Thyroid gland (tissue), 4 donors: ENCODE measurements at regions not wholly inside any gene's neighbourhood (a gene's known extent, or its start where the extent isn't known, plus 50 kb on each side); places are given as distances from the start of the nearest gene placed in this dataset.
"Not testable (repeated sequence)": the region's sequence is repeated elsewhere in the genome, so short reads cannot be mapped to it uniquely, and the experiment has no call there.

Experiments used
- DNase-seq, 2 donors: peaks; one replicate each; pipeline ENCODE4 v3.0.0-alpha.2; 2019
- H3K27ac ChIP-seq, 3 donors: fragments of 200-600 bp; sonication (generic); 1 replicate in 2 of 3; 2 replicates in 1 of 3; pipeline ENCODE4 v1.5.1; 2016 to 2019; ENCODE audit warnings: mild to moderate bottlenecking in 1 of 3, moderate library complexity in 1 of 3
- H3K27me3 ChIP-seq: fragments of 200-600 bp; sonication (generic); one replicate; pipeline ENCODE4 v1.5.1; 2019
- H3K36me3 ChIP-seq, 2 donors: fragments of 200-600 bp; sonication (generic); one replicate each; pipeline ENCODE4 v1.5.1; 2016 to 2019
- H3K4me1 ChIP-seq, 2 donors: fragments of 200-600 bp; sonication (generic); one replicate each; pipeline ENCODE4 v1.5.1; 2017 to 2019
- H3K4me3 ChIP-seq, 3 donors: fragments of 200-600 bp; sonication (generic); replicated peaks in 1 of 3; 1 replicate in 2 of 3; 2 replicates in 1 of 3; pipeline ENCODE4 v1.5.1; 2016; ENCODE audit warnings: mild to moderate bottlenecking in 1 of 3
- H3K9me3 ChIP-seq: fragments of 200-600 bp; sonication (generic); one replicate; pipeline ENCODE4 v1.5.1; 2017
- POLR2A ChIP-seq, 2 donors: fragments of 450-650 bp; IDR thresholded peaks; one replicate each; pipeline ENCODE4 v1.6.1; 2017; ENCODE audit warnings: antibody characterized with exemption in 2 of 2, mild to moderate bottlenecking in 2 of 2, moderate library complexity in 1 of 2
- WGBS, 2 donors: methylation state at CpG; one replicate each; pipeline ENCODE4 v1.1.5; 2017; 5-methylcytosine and 5-hydroxymethylcytosine counted together
- intact Hi-C: fragments of 100-400 bp; cut with DNase I; formaldehyde crosslinking; loops from one replicate; pipeline ENCODE4 v1.15.1; 2023
- TF ChIP-seq, protein P1 (sequence below), 6 experiments: fragments of 200-600 bp in 3 of 6; fragments of 450-650 bp in 3 of 6; sonication (generic) in 3 of 6; IDR thresholded peaks; one replicate each; pipeline ENCODE4 v1.5.1; 2016 to 2019; ENCODE audit warnings: antibody characterized with exemption in 6 of 6, mild to moderate bottlenecking in 2 of 6, inconsistent platforms in 1 of 6, moderate library complexity in 1 of 6

DNA sequence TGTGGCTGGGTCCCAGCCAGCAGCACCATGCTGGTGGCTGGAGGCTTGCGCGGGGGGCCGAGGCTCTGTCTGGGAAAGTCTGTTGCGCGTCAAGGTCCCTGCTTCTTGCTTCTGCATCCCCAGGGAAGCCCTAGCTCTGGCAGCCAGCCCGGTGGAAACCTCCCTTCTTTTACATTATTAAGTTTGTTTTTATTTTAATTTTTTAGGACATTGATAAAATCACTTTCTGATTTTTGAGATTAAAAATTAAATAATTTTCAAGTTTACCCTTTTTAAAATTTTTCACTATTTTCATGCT lies 81.6 kb downstream of the TRIM51G start:
- H3K4me1 ChIP-seq, H3K27me3 ChIP-seq, DNase-seq, H3K9me3 ChIP-seq, H3K36me3 ChIP-seq, H3K4me3 ChIP-seq, intact Hi-C loops, H3K27ac ChIP-seq: not testable (repeated sequence)
- 95 to 99% methylated on average over 6 of the region's 6 CpGs for WGBS, 2 donors

DNA sequence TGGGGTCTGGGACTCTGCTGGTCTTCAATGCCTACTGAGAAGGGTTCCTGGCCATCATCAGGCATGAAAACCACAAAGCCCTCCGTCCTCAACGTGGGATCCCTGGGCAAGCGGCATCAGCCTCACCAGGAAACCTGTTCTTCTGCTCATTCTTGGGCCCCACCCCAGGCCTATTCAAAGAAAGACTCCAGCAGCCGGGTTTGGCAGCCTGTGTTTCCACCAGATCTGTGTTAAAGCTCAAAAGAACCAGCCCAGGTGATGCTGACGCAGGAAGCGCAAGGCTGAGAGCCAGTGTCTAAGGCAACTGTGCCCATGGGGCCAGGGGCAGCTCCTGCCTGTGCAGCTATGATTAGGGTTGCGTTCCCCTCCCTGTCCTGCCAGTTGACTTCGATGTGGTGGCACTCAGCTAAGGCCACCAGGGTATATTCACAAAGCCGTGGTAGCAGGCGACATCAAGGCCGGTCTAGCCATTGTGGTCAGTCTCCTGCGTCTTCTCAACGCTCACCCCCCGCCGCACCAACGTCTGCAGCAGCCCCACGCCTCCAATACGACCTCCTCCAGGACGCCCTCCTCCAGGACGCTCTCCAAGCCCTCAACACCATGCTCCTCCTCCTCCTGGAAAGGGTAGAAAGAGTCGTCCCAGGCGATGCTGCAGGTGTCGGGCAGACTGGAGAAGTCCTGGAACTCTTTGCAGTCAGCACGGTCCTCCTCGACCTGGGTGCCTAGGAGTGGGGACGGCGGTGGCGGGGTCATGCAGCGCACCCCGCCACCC lies 82.1 kb downstream of the TRIM51G start:
- H3K4me1 ChIP-seq, H3K9me3 ChIP-seq, H3K4me3 ChIP-seq, DNase-seq, H3K36me3 ChIP-seq, H3K27ac ChIP-seq, H3K27me3 ChIP-seq, intact Hi-C loops: not testable (repeated sequence)
- WGBS, 2 donors: 92 to 93% methylated on average over 27 to 28 of the region's 30 CpGs

DNA sequence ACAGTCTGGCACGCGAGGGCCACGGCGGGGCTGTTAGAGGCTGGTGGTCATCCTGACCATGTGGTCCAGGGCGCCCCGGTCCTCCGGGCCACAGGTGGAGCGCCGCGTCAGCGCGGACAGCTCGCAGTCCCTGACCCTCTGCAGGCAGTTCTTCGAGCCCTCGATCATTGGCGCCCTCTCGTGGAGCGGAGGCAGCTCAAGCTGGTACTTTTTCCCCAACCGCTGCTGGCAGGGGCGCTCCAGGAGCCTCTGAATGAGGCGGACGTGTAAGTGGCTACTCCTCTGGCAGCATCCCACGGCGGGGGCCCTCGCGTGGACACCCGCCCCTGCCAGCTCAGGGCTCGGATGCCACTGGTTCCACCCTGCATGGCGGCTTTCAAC lies 82.9 kb downstream of the TRIM51G start:
- H3K27ac ChIP-seq, H3K36me3 ChIP-seq, H3K27me3 ChIP-seq, DNase-seq, H3K4me3 ChIP-seq, H3K9me3 ChIP-seq, H3K4me1 ChIP-seq, intact Hi-C loops: not testable (repeated sequence)
- WGBS, 2 donors: 85 to 86% methylated on average over 7 to 11 of the region's 29 CpGs

DNA sequence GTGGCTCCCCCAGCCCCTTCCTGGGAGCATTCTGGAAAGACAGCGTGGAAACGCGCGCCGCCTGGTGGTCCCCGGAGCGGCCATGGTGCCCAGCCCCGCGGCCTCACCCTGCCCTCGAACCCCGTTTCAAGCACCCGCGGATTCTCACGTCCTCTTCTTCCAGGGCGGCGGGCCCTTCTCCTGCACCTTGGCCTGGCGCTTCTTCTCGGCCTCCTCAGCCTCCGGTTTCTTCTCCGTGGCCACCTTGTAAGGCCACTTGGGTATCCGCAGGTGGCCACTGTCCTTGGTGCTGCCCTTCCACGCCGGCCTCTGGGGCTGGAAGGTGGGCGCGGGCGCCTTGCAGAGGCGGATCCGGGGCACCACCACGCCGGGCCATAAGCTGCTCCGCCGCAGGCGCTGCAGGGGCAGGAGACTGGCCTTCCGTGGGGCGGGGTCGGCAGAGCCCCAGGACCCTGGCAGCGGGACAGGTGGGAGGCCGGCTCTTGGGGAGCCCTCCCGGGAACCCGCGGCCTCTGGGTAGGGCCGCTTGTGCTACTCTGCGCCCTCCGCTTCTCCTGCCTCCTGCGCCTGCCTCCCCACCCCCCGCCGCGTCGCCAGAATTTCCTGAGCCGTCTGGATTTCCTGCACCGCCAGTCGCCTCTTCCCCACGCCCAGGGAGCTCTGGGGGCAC lies 83.4 kb downstream of the TRIM51G start:
- TF ChIP-seq, protein P1, sequence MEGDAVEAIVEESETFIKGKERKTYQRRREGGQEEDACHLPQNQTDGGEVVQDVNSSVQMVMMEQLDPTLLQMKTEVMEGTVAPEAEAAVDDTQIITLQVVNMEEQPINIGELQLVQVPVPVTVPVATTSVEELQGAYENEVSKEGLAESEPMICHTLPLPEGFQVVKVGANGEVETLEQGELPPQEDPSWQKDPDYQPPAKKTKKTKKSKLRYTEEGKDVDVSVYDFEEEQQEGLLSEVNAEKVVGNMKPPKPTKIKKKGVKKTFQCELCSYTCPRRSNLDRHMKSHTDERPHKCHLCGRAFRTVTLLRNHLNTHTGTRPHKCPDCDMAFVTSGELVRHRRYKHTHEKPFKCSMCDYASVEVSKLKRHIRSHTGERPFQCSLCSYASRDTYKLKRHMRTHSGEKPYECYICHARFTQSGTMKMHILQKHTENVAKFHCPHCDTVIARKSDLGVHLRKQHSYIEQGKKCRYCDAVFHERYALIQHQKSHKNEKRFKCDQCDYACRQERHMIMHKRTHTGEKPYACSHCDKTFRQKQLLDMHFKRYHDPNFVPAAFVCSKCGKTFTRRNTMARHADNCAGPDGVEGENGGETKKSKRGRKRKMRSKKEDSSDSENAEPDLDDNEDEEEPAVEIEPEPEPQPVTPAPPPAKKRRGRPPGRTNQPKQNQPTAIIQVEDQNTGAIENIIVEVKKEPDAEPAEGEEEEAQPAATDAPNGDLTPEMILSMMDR (IDR thresholded peaks at IDR 0.05): no peak
- no peak for TF ChIP-seq POLR2A (IDR thresholded peaks at IDR 0.05)
- 75 to 88% methylated on average over 29 to 38 of the region's 53 CpGs for WGBS, 2 donors

DNA sequence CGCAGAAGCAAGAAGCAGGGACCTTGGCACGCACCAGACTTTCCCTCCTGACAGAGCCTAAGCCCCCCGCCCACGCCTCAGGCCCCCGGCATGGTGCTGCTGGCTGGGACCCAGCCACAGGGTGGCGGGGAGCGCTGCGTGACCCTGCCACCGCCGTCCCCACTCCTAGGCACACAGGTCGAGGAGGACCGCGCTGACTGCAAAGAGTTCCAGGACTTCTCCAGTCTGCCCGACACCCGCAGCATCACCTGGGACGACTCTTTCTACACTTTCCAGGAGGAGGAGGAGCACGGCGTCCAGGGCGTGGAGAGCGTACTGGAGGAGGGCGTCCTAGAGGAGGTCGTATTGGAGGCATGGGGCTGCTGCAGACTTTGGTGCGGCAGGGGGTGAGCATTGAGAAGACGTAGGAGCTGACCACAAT lies 103.7 kb downstream of the TRIM51G start:
- no peak for DNase-seq
- no peaks in the 10 kb centered on the region for H3K4me1 ChIP-seq
- no peak overlapping the region for H3K4me3 ChIP-seq
- intact Hi-C loops: no loop called here
- TF ChIP-seq, protein P1 (IDR thresholded peaks at IDR 0.05): no peak
- TF ChIP-seq POLR2A (IDR thresholded peaks at IDR 0.05): no peak
- H3K27me3 ChIP-seq: no peaks in the 10 kb centered on the region
- H3K27ac ChIP-seq: no peak overlapping the region
- 85 to 89% methylated on average over 23 to 24 of the region's 24 CpGs for WGBS, 2 donors
- no peaks in the 10 kb centered on the region for H3K36me3 ChIP-seq
- H3K9me3 ChIP-seq: no peaks in the 10 kb centered on the region

More for the DNA sequence above, 83.4 kb downstream of the TRIM51G start:
- no peaks in the 10 kb centered on the region for H3K9me3 ChIP-seq
- H3K4me1 ChIP-seq: no peaks in the 10 kb centered on the region
- no peak overlapping the region for H3K4me3 ChIP-seq
- DNase-seq: peak in 1 of 2 donors; percentile 0
- intact Hi-C loops: no loop called here
- no peak overlapping the region for H3K27ac ChIP-seq
- H3K27me3 ChIP-seq: no peaks in the 10 kb centered on the region
- no peaks in the 10 kb centered on the region for H3K36me3 ChIP-seq

DNA sequence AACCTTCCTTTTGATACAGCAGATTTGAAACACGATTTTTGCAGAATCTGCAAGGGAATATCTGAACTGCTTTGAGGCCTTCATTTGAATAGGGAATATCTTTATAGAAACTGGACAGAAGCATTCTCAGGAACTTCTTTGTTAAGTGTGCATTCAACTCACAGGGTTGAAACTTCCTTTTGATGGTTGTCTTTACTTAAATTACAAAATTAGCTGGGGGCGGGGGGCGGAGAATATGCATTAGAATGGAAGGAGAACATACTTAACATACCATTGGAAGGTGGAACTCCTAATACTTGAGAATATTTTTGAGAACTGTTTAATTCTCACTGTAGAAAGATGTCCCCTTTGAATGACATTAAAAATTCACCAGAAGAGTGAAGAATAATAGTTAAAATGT lies 104.4 kb downstream of the TRIM51G start:
- no peaks in the 10 kb centered on the region for H3K9me3 ChIP-seq
- no peak for DNase-seq
- 80 to 83% methylated on average over 3 of the region's 3 CpGs for WGBS, 2 donors
- no peak overlapping the region for H3K27ac ChIP-seq
- no peaks in the 10 kb centered on the region for H3K4me1 ChIP-seq
- no peak overlapping the region for H3K4me3 ChIP-seq
- H3K27me3 ChIP-seq: no peaks in the 10 kb centered on the region
- TF ChIP-seq, protein P1 (IDR thresholded peaks at IDR 0.05): no peak
- TF ChIP-seq POLR2A (IDR thresholded peaks at IDR 0.05): no peak
- intact Hi-C loops: no loop called here
- H3K36me3 ChIP-seq: no peaks in the 10 kb centered on the region
